NCI-H345 treated with DMSO at 0.1 percent for 48 hours (cell line): ENCODE measurements at regions not wholly inside any gene's neighbourhood (a gene's known extent, or its start where the extent isn't known, plus 50 kb on each side); places are given as distances from the start of the nearest gene placed in this dataset.

Experiments
- DNase-seq: peaks from one replicate; lab custom pipeline; 2025; ENCODE audit not compliant: unreplicated experiment; lab: John Stamatoyannopoulos, UW

- no peak for DNase-seq
These were observed 174.8 kb upstream of the DYNLRB2 start for GRCh38 chr16:80366023-80366422.

- no peak for DNase-seq
These were observed 178.0 kb upstream of the DYNLRB2 start for GRCh38 chr16:80362816-80363215.

GRCh38 chr16:80356365-80356764 is 184.4 kb upstream of the DYNLRB2 start:
- DNase-seq: no peak

GRCh38 chr16:80355335-80355734 is 185.5 kb upstream of the DYNLRB2 start:
- no peak for DNase-seq

DNA sequence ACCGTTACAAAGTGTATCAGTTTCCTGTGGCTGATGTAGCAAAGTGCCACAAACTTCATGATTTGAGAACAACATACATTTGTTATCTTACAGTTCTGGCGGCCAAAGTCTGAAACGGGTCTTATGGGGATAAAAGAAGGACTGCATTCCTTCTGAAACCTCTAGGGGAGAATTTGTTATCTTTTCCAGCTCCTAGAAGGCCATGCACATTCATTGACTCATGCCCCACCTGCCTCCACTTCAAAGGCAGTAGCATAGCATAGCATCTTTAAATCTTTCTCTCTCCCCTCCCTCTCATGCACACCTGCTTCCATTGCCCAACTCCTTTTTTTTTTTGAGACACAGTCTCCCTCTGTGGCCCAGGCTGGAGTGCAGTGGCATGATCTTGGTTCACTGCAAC is 190.7 kb upstream of the DYNLRB2 start:
- no peak for DNase-seq

- DNase-seq: no peak
These were observed 192.9 kb upstream of the DYNLRB2 start for GRCh38 chr16:80347900-80348299.

DNA sequence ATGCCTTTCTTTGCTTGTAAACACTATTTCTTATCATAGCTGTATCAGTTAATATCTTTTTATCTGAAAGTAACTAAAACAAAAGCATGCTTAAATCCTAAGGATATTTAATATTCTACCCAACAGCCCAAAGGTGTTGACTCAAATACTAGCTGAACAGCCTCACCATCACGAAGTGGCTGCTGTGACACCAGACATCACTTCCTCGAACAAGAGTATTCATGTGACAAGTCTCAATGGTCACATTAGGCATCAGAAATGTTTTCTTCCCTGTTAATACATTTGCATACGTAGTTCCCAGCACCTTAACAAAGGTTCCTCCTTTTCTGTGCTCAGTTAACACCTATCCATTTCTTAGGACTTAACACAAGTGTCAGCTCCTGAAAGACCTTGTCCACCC is 193.8 kb upstream of the DYNLRB2 start:
- DNase-seq: no peak

GRCh38 chr16:80346111-80346632 is 194.6 kb upstream of the DYNLRB2 start:
- no peak for DNase-seq

GRCh38 chr16:80345701-80346100 is 195.1 kb upstream of the DYNLRB2 start:
- no peak for DNase-seq

DNA sequence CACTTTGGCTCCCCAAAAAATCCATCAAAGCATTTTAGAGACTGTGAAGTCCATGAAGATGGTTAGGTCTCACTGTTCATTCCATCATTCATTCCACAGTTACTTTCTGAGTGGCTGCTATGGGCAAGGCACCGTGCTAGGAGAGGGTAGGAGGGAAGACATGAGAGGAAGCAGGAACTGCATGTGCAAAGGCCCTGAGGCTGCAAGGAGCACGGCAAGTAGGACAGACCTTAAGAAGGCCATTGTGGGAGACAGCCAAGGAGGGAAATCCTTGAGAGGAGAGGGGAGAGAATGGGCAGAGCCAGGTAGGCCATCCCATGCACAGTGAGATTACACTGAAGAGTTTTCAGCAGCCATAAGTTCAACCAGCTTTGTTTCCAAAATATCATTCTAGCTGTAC is 196.2 kb upstream of the DYNLRB2 start:
- no peak for DNase-seq

- no peak for DNase-seq
These were observed 199.5 kb upstream of the DYNLRB2 start for GRCh38 chr16:80341263-80341662.

DNA sequence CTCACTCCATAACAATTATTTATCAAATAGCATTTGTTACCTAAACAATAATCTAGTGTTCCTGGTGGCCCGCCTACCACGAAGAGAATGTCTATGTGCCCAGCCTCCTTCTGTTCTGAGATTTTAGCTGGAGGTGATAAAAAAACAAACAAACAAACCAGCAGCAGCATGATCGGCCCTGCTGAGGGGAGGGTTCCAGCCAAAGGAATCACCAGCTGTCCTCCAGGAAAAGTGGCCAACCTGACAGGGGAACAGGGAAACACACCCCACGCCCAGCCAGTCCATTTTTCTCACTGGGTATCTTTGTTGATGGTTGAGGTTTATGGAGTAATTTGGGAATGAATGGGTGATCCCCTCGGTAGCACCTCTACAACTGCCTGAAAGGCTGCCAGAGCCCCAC is 203.0 kb upstream of the DYNLRB2 start:
- no peak for DNase-seq

DNA sequence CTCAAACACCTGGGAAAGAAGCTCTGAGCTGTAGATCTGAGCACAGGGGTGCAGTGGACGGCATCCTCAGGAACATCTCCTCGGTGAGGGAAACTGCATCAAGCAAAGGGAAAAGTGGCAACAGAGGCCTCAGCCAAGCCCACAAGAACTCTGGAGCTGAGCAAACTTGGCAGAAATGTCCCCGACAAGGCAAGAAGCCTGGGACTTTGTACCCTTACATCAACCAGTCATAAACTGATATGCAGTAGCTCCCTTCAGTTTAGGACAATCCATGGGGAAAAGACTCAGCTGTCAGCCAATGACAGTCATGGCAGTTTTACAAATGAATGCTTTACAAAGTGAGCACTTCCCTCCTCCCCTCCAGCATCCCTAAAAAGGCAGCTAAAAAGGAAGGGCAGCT is 210.0 kb upstream of the DYNLRB2 start:
- DNase-seq: no peak

- no peak for DNase-seq
These were observed 210.6 kb upstream of the DYNLRB2 start for GRCh38 chr16:80330150-80330549.

- no peak for DNase-seq
These were observed 213.1 kb upstream of the DYNLRB2 start for GRCh38 chr16:80327740-80328139.

- DNase-seq: no peak
These were observed 216.4 kb upstream of the DYNLRB2 start for GRCh38 chr16:80324371-80324770.

DNA sequence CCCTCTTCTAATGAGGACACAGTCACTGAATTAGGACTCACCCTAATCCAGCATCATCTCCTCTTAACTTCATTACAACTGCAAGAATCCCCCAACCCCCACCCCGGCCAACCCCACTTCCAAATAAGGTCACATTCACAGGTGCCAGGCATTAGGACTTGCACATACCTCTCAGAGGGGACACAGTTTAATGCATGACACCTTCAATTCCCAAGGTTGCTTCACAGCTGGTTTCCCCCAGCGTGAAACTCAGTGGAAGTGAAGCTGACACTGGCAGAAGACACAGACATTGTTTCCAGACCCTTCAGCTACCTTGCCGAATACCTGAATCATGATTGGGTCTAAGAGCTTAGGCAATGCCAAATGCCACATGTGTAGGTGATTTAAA is 217.0 kb upstream of the DYNLRB2 start:
- DNase-seq: no peak

DNA sequence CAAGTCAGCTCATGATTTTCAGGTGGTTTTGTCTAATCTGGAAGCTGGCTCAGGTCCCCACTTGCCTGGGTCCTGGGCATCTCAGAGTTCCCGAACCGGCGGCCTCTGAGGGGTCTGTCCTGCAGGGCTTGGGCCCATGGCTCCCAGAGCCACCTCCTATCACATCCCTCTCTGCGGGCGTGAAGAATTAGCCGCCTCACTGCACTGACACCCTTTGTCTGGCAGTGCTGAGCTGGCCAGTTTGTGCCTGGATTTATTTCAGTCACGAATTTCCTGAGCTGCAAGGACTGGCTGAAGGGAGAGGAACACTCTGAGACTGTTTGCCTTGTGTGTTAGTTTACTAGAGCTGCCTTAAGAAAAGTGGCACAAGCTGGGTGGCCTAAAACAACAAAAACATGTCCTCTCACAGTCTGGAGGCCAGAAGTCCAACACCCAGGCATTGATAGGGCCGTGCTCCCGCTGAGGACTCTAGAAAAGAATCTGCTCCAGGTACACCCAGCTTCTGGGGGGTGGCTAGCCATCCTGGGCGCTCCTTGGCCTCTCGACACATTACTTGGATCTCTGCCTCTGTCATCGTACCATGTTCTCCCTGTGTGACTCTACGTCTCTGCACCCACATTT is 217.5 kb upstream of the DYNLRB2 start:
- no peak for DNase-seq

DNA sequence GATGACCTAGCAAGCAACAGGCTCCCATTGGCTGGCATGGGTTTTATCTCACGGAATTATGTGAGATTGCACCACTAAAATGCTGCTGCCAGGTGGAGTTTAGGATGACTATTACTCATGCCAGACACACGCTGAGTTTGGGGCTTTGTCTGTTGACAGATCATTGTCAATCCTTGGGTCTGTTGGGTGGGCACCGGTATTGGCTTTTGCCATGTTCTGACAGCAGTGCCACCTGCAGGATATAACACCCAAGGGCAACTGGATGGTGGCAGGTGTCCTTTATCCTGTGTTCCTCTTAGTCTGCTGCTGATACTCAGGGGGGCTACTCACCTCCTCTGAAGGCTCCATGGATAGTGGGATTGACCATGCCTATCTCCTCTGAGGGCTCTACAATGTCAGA is 221.6 kb upstream of the DYNLRB2 start:
- no peak for DNase-seq

- no peak for DNase-seq
These were observed 222.7 kb upstream of the DYNLRB2 start for GRCh38 chr16:80318107-80318506.

DNA sequence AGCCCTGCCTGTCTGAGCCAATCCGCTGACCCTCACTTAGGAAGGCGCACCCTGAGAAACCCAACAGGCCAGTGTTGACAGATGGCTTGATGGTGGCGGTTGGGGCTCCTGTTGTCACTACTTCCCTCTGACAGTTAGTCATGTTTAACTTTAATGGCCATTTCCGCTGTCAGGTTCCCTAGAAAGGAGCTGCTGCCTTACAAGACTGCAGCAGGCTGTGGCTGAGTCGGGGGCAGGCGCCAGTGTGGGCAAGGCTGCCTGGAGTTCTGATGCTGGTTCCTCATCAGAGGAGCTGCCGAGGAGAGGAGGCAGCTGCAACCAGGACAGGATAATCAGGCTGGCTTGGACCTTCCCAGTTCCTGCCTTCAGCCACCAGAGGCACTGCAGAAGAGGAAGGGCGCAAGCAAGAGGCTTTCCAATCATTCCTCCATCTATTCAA is 223.2 kb upstream of the DYNLRB2 start:
- DNase-seq: no peak

DNA sequence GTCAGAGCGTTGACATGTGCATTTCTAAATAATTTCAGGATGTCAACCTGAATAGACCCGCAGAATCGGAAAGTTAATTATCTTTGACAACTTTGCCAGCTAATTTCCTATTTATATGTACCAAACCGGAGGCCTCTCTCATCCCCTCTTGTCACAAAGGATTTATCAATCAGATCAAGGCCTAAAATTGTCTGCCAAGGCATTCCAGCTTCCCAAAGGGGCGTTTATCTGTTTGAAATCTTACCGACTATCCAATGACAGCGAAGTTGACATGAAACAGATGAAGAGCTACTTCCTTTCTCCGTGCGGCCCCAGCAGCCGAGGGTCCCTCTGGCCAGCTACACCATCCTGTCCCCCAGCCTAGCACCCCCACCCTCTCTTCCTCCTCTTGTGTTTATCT is 223.7 kb upstream of the DYNLRB2 start:
- no peak for DNase-seq

GRCh38 chr16:80314042-80314441 is 226.8 kb upstream of the DYNLRB2 start:
- no peak for DNase-seq
